Upper lobe of left lung (tissue), 4 donors: ENCODE measurements at regions not wholly inside any gene's neighbourhood (a gene's known extent, or its start where the extent isn't known, plus 50 kb on each side); places are given as distances from the start of the nearest gene placed in this dataset.
"Not testable (repeated sequence)": the region's sequence is repeated elsewhere in the genome, so short reads cannot be mapped to it uniquely, and the experiment has no call there.

Source experiments
- CTCF ChIP-seq, 6 experiments: fragments of 450-650 bp in 4 of 6; fragments of 200-600 bp in 2 of 6; sonication (generic) in 2 of 6; IDR thresholded peaks; one replicate each; pipeline ENCODE4 v1.5.1; 2016 to 2019; ENCODE audit warnings: antibody characterized with exemption in 6 of 6
- EP300 ChIP-seq, 4 donors: sonication (generic); formaldehyde crosslinking; IDR thresholded peaks; one replicate each; pipeline ENCODE4 v1.5.1; 2017; ENCODE audit warnings: antibody characterized with exemption in 4 of 4, control low read depth in 2 of 4
- POLR2A ChIP-seq, 4 donors: fragments of 450-650 bp; IDR thresholded peaks; one replicate each; pipeline ENCODE4 v1.5.1; 2016 to 2017; ENCODE audit warnings: antibody characterized with exemption in 4 of 4, mild to moderate bottlenecking in 2 of 4
- POLR2AphosphoS5 ChIP-seq, 2 donors: sonication (generic); formaldehyde crosslinking; IDR thresholded peaks; one replicate each; pipeline ENCODE4 v1.5.1; 2017; ENCODE audit warnings: antibody characterized with exemption in 2 of 2

GRCh38 chr15:31708703-31709327, 321.5 kb upstream of the CHRNA7 start:
- TF ChIP-seq POLR2AphosphoS5, CTCF, EP300, POLR2A (IDR thresholded peaks at IDR 0.05): not testable (repeated sequence)
